Stimulated activated CD8-positive, alpha-beta memory T cell treated with anti-CD3 and anti-CD28 coated beads, Interleukin-4, amount 100 ng/mL, for 24 hours (primary cell): ENCODE measurements at regions not wholly inside any gene's neighbourhood (a gene's known extent, or its start where the extent isn't known, plus 50 kb on each side); places are given as distances from the start of the nearest gene placed in this dataset.

Experiments
- DNase-seq: peaks from one replicate; pipeline ENCODE4 v3.0.0-alpha.2; 2020; ENCODE audit warnings: low read depth

DNA sequence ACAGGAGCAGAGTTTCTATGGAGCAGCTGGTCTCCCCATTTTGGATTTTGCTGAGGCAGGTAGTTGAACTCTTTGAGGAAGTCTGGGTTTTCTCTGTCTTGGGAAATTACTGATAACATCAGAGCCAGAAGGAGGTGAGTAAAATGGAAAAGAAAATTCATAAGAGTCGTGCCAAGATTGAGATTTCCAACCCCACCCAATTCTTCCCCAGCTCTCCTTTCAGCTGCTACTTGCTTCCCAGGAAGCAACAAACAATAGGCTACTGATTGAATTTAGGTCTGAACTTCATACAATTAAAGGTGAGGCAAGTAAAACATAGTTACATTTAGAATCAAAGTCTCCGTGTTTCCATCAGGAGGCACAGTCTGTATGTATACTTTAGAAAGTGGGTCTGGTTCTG, 54.6 kb upstream of the EOLA2 start:
- DNase-seq: no peak

DNA sequence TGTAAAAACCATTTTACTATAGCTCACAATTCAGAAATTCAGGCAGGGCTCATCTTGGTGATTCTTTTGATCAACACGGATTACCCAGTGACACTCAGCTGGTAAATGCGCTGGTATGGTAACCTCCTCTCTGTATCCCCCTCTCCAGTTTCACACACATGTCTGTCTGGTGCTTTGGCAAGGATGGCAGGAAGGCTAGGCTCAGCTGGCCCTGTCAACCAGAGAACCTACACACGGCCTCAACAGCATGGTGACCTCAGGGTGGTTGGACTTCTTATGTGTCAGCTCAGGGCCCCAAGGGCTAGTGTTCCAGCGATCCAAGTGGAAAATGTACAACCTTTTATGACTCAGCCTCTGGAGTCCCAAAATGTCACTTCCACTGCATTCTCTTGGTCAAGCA, 55.7 kb upstream of the EOLA2 start:
- DNase-seq: no peak

DNA sequence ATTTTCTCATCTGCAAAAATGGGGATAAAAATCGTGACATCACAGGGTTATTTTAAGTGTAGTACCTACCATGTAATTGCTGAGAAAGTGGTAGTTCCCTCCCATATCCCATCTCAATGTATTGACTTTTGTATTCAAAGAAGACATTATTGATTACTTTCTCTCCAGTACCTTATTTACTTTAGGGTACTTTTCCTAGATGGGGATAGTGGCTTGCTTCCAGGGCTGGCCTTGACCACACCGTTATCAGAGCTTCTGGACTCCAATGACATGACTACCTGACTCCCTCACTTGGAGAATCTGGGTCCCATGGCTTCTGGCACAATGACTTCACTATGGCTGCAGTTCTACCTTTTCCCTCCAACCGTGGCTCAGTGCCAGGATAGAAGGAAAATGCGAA, 58.2 kb upstream of the EOLA2 start:
- no peak for DNase-seq

DNA sequence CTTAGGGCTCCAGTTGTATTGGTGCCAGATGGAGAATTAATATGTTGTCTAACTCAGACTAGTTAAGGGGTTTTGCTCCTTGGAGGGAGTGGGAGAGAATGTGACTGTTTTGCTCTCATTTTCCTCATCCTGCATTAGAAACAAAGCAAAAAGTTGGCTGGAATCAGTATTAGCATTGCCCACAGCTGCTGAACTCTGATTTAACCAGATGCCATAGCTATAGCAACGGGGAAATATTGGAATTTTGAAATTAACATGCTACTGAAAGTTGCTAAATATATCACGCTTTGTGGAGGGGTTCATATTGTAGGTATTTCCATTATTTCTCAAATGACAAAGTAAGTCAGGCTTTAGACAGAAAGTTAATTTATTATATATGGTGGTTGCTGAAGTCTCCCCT, 66.7 kb upstream of the EOLA2 start:
- DNase-seq: no peak

DNA sequence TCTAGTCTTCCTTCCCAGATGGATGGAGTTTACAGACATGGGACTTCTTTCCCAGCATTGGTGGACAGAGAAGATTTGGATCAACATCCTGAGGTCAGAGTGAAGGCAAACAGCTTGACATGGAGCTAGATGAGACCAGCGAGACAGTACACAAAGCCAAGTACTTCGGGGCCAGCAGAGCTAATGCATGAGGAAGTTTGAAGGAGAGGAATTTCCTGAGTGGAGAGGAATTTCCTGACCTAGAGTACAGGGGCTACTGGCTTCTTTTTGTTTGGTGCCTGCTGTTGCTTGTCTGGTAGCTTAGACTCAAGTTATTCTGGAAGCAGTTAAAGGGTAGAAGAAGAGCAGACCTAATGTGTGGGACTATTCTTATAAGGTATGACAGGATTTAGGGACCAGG, 69.1 kb upstream of the EOLA2 start:
- no peak for DNase-seq

GRCh38 chrX:150012647-150013381, 74.5 kb upstream of the EOLA2 start:
- DNase-seq: no peak

DNA sequence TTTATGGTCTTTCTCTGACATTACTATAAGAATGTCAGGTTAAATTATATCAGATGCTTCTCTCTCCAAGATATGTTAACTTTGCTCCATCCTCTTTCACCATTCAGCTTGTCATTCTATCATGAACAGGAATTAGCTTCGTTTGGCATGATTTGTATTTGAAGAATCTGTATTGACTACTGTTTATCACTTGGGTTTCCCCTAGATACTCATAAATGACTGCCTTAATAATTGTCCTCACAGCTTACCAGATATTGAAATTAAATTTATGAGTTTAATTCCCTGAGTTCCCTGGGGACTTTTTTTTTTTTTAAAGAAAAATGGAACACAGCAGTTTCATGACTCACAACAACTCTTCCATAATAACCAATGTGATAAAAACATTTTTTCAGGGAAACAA, 76.2 kb upstream of the EOLA2 start:
- DNase-seq: no peak

GRCh38 chrX:150017868-150018267, 79.6 kb upstream of the EOLA2 start:
- DNase-seq: no peak

- DNase-seq: no peak
Measured at GRCh38 chrX:150018931-150019361, 80.7 kb upstream of the EOLA2 start.

DNA sequence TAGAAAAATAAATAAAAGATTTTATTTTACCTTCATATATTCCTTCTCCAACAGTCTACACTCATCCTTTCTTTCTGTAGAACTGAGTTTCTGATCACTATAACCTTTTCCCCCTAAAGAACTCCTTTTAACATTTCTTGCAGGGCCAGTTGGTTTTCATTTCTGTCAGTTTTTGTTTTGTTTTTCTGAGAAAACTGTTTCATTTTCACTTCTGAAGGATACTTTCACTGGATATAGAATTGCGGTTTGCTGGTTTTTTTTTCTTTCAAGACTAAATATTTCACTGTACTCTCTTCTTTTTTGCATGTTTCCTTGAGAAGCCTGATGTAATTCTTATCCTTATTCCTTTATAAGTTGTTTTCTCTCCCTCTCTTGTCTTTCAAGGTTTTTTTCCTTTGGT, 90.4 kb upstream of the EOLA2 start:
- no peak for DNase-seq

DNA sequence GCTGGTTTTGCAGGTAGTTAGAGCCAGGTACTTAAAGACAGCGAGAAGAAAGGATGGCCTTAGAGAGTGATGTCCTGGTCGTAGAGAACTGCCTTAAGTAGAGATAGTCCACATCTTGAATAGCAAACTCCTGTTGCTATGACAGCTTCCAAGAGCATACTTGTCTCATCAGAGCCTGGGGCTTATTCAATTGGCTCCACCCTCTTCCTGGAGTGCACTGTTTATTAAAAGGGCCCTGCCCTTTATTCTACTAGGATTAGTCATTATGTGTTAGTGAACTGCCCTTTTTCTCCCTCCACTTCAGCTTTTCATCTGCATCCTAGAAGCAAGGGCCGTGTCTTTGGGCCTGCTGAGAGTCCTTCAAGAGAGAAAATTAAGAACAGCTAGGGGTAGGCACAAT, 94.5 kb upstream of the EOLA2 start:
- DNase-seq: no peak

DNA sequence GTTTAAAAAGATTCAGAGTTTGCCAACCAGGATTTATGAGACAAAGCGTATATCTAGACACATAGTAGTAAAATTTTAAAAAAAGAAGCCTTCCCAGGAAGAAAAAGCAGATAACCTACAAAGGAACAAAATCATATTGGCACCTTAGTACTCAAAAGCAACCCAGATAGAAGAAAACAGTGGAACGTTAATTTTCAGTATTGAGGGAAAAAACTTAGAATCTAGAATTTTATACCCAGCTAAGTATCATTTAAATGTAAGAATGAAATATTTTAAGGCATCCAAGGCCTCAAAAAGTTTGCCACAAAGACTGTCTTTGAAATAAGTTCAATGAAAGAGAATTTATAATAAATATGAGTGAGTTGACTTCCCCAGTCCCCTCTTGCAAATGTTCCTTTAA, 96.5 kb upstream of the EOLA2 start:
- DNase-seq: no peak

- DNase-seq: no peak
Measured at GRCh38 chrX:150035531-150035930, 97.2 kb upstream of the EOLA2 start.

- DNase-seq: no peak
Measured at GRCh38 chrX:150036181-150036580, 97.9 kb upstream of the EOLA2 start.

- DNase-seq: no peak
Measured at GRCh38 chrX:150036641-150037040, 98.3 kb upstream of the EOLA2 start.

DNA sequence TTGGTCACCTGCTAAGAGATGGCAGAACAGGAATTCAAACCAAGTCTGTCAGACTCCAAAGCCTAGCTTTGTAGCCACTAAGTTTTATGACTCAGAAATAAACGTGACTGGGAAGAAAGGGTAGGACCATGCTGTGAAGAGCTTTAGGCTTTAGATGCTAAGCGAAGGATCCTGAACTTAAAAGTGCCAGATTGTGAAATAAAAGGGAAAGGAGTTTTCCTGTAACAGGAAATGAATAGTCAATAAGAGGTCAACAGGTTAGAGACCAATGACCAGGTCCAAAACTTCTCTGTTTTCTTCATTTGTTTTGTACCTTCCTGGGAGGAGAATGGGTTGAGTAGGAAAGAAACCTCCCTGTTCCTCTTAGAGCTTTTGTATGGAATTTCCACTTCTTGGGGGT, 98.8 kb upstream of the EOLA2 start:
- DNase-seq: no peak

DNA sequence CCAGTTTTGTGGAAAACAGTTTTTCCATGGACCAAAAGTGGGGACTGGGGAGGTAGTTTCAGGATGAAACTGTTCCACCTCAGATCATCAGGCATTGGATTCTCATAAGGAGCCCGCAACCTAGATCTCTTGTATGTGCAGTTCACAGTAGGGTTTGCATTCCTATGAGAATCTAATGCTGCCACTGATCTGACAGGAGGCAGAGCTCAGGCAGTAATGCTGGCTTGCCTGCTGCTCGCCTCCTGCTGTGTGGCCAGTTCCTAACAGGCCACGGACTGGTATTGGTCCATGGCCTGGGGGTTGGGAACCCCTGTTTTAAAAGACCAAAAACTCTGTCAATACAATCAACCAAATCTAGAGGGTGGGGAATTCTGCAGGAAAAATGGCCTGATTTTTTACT, 100.0 kb upstream of the EOLA2 start:
- DNase-seq: no peak

- no peak for DNase-seq
Measured at GRCh38 chrX:150038986-150039599, 100.8 kb upstream of the EOLA2 start.

GRCh38 chrX:150041208-150041607, 102.9 kb upstream of the EOLA2 start:
- no peak for DNase-seq

- DNase-seq: no peak
Measured at GRCh38 chrX:150044556-150044955, 106.3 kb upstream of the EOLA2 start.

DNA sequence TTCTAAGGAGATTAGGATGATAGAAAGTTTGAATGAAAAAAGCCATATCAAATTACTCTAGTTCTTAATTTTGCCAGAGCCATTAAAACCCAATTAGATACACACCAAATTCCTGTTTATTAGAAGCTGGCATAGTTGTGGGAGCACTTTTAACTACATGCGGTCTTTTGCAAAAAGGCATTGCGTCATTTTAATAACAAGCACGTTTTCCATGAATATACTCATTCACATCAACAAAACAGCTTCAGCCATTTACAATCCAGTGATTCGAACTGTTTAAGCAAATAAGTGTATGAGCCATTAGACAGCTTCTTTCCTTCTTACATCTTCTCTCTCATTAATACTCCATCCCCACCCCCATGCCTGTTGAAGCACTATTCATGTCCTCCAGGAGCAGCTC, 109.5 kb upstream of the EOLA2 start:
- no peak for DNase-seq

DNA sequence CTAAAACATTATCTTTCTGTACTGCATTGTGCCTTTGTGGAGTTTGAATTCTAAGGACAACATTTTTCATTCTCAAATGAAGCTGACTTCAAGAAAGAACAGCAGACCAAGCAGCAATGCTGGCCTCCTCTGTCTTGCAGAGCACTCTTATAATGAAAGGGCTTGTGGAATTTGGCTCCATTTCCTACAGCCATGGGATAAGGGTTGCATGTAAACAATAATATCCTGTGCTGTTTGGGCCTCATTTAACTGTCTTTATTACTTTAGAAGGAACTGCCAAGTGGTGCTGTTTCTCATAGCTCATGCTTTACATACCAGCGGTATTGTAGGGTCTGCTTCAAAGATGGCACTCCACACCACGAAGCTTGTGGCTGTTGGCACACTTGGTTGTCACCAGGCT, 111.4 kb upstream of the EOLA2 start:
- DNase-seq: no peak

DNA sequence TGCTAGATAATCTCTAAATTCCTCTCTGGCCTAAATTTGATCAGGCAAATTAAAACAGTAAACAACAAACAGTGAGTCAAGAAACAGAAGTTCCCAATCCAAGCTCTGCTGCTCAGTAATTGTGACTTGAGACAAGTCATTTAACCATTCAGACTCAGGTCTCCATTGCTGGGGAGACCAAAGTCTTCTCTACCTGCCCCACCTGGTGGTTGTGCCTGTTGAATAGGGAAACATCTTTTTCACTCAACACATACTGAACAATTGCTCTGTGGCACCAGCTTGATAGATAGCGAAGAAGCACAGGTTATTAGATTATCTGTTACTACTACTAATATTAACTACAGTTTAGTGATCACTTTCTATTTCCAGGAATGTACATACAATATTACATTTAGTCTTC, 112.1 kb upstream of the EOLA2 start:
- DNase-seq: no peak

DNA sequence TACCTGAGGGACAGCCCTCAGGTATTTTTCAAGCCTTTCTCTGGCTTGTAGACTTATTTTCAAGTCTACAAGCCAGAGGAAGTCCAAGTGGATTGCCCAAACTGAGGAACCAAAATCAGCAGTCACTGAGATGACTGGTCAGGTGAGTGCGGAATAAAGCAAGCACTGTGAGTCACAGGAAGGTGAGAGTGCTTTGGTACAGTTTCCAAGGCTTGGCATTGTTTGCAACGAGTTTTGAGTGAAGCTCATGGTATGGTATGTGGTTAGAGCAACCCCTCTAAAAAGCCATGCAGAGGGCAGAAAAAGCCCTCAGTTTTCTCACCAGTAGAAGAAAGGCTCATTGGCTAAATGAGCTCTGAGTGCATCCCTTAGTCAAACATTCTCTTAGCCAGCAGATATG, 112.8 kb upstream of the EOLA2 start:
- DNase-seq: no peak
